CD4-positive, alpha-beta memory T cell (primary cell): ENCODE measurements at regions not wholly inside any gene's neighbourhood (a gene's known extent, or its start where the extent isn't known, plus 50 kb on each side); places are given as distances from the start of the nearest gene placed in this dataset.

ENCODE experiments used
- CTCF ChIA-PET: fragments of 350-600 bp; sonication (Branson Sonifier 250); formaldehyde crosslinking; loops from one replicate; lab custom pipeline; 2021; ENCODE audit warnings: inconsistent platforms; ENCODE audit not compliant: partially characterized antibody; lab: Charles Lee
- POLR2A ChIA-PET: fragments of 350-600 bp; sonication (Branson Sonifier 250); formaldehyde crosslinking; loops from one replicate; lab custom pipeline; 2021; ENCODE audit not compliant: partially characterized antibody; lab: Charles Lee
- DNase-seq, 5 donors: peaks; one replicate each; pipeline versions ENCODE4 v3.0.0 to v3.0.0-alpha.2; 2020 to 2022; ENCODE audit warnings: mixed read lengths in 1 of 5
- H3K27ac ChIP-seq: one replicate; pipeline ENCODE4 v1.7.0; 2013; ENCODE audit warnings: low read depth, low read length
- H3K27me3 ChIP-seq: 2 replicates; pipeline ENCODE4 v1.7.0; 2013; ENCODE audit warnings: mild to moderate bottlenecking, low read length, moderate library complexity; ENCODE audit not compliant: insufficient read depth
- H3K36me3 ChIP-seq: 2 replicates; pipeline ENCODE4 v1.7.0; 2013; ENCODE audit warnings: mild to moderate bottlenecking, low read length, moderate library complexity; ENCODE audit not compliant: insufficient read depth
- H3K4me1 ChIP-seq: 2 replicates; pipeline ENCODE4 v1.7.0; 2013; ENCODE audit warnings: mild to moderate bottlenecking, low read length, moderate library complexity; ENCODE audit not compliant: insufficient read depth
- H3K4me3 ChIP-seq, 2 donors: one replicate each; pipeline ENCODE4 v1.7.0; 2013; ENCODE audit warnings: low read length in 2 of 2, mild to moderate bottlenecking in 1 of 2
- H3K9me3 ChIP-seq, 2 donors: one replicate each; pipeline ENCODE4 v1.7.0; 2013; ENCODE audit warnings: low read length in 2 of 2, control low read depth in 1 of 2; ENCODE audit not compliant: control insufficient read depth in 1 of 2
- H3K27ac Mint-ChIP-seq, 7 donors: one replicate each; pipeline ENCODE4 v1.8.0; 2020 to 2021; ENCODE audit warnings: mixed read lengths in 7 of 7, mild to moderate bottlenecking in 6 of 7, inconsistent platforms in 3 of 7, moderate library complexity in 3 of 7
- H3K27me3 Mint-ChIP-seq, 2 donors: one replicate each; pipeline ENCODE4 v1.8.0; 2020 to 2021; ENCODE audit warnings: mixed read lengths in 2 of 2
- H3K36me3 Mint-ChIP-seq, 2 donors: one replicate each; pipeline ENCODE4 v1.8.0; 2020 to 2021; ENCODE audit warnings: mixed read lengths in 2 of 2, inconsistent platforms in 1 of 2, mild to moderate bottlenecking in 1 of 2
- H3K4me1 Mint-ChIP-seq, 4 donors: one replicate each; pipeline ENCODE4 v1.8.0; 2020 to 2021; ENCODE audit warnings: mixed read lengths in 4 of 4, mild to moderate bottlenecking in 1 of 4
- H3K4me3 Mint-ChIP-seq, 8 donors: one replicate each; pipeline ENCODE4 v1.8.0; 2020 to 2021; ENCODE audit warnings: mixed read lengths in 8 of 8, mild to moderate bottlenecking in 7 of 8, moderate library complexity in 6 of 8, inconsistent platforms in 3 of 8
- H3K9me3 Mint-ChIP-seq, 8 donors: one replicate each; pipeline ENCODE4 v1.8.0; 2020 to 2021; ENCODE audit warnings: mixed read lengths in 8 of 8, mild to moderate bottlenecking in 5 of 8, inconsistent platforms in 3 of 8, moderate library complexity in 1 of 8
- intact Hi-C: fragments of 100-400 bp; cut with micrococcal nuclease; formaldehyde crosslinking; loops from one replicate; pipeline ENCODE4 v1.15.1; 2023

DNA sequence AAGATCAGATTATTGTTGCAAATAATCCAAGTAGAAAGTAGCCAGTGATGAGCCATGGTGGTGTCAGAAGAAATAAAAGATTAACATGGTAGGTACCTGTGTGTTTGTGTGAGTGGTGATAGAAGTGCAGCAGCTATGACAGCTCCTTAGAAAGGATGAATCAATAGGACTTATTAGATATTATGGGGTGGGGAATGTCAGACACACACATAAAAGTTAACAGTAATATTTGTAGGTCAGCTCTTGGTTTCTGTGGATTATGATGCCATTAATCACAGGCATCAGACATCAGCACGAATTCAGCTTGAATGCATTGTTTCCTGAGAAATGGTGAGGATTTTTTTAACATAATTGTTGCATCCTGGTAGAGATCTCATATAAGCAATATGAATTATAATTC, 695.7 kb downstream of the CENPC start:
- no peak overlapping the region for H3K27ac Mint-ChIP-seq
- Histone ChIP-seq H3K4me3 (no peak overlapping the region), H3K36me3 (no peaks in the 10 kb centered on the region), H3K4me1 (no peaks in the 10 kb centered on the region), H3K27me3 (no peaks in the 10 kb centered on the region), H3K27ac (no peak overlapping the region), H3K9me3 (no peaks in the 10 kb centered on the region)
- H3K9me3 Mint-ChIP-seq = peaks cover 0 to 9% (median 0%) of the 10 kb centered on the region in 8 donors
- no peaks in the 10 kb centered on the region for H3K36me3 Mint-ChIP-seq
- intact Hi-C loops = no loop called here
- no peak for DNase-seq
- H3K27me3 Mint-ChIP-seq = no peaks in the 10 kb centered on the region
- no peak overlapping the region for H3K4me3 Mint-ChIP-seq
- ChIA-PET CTCF (no interaction called here), POLR2A (no interaction called here)
- no peaks in the 10 kb centered on the region for H3K4me1 Mint-ChIP-seq

DNA sequence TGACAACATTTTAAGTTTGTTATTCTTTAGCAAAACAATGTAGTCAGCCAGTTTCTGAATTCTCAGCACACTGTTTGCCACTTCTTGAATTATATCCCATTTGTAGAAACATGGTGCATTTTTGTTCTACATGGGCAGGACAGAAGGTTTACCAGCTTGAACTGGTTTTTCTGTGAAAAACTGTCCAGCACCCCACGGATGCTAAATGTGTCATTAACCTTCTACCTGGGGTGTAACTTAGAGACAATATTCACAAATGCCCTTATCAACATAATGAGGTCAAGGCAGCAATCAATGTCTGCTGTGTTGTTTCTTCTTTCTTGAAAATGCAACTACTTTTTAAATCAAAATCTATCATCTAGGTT, 702.6 kb downstream of the CENPC start:
- DNase-seq = no peak
- Mint-ChIP-seq H3K4me3 (no peak overlapping the region), H3K9me3 (peaks cover 0 to 9% (median 4%) of the 10 kb centered on the region in 8 donors), H3K4me1 (no peaks in the 10 kb centered on the region), H3K36me3 (no peaks in the 10 kb centered on the region), H3K27ac (no peak overlapping the region), H3K27me3 (no peaks in the 10 kb centered on the region)
- ChIA-PET CTCF (no interaction called here), POLR2A (no interaction called here)
- no peaks in the 10 kb centered on the region for H3K4me1 ChIP-seq
- no peaks in the 10 kb centered on the region for H3K9me3 ChIP-seq
- no peaks in the 10 kb centered on the region for H3K36me3 ChIP-seq
- H3K27me3 ChIP-seq = no peaks in the 10 kb centered on the region
- intact Hi-C loops = no loop called here
- no peak overlapping the region for H3K4me3 ChIP-seq
- no peak overlapping the region for H3K27ac ChIP-seq

DNA sequence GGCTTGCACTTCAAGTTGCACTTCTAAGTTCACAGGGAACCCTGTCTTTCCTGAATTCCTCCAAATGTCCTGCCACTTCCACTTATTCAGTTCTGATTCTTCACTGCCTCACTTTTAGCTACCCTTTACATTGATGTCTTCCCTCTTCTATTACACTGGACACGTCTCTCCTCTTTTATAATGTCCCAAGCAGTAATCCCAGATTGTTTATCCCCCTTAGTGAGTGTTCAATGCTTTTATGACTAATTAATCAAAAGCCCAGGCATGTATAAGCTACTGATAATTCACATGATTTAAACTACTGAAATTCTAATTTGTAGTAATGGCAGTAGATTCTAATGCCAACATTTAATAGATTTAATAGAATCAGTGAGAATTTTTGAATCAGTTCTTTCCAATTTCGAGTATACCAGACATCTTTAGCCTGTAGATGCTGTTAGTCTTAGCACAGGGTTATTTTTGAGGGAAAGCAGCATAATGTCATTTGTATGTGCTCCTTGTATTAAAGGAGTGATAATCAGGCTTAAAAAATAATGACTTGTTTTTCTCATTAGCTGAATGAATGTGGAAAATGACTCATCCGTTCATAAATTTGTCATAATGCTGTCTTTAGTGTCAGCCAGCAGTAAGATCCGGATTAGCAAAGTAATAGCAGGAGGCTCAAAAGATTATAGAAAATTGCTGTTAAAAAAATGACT, 703.1 kb downstream of the CENPC start:
- H3K27ac Mint-ChIP-seq = no peak overlapping the region
- no peaks in the 10 kb centered on the region for H3K27me3 Mint-ChIP-seq
- no peak for DNase-seq
- POLR2A ChIA-PET = no interaction called here
- H3K4me3 Mint-ChIP-seq = no peak overlapping the region
- no peak overlapping the region for H3K4me3 ChIP-seq
- CTCF ChIA-PET = no interaction called here
- H3K27me3 ChIP-seq = no peaks in the 10 kb centered on the region
- no peaks in the 10 kb centered on the region for H3K4me1 ChIP-seq
- peaks cover 0 to 9% (median 4%) of the 10 kb centered on the region in 8 donors for H3K9me3 Mint-ChIP-seq
- intact Hi-C loops = no loop called here
- H3K9me3 ChIP-seq = no peaks in the 10 kb centered on the region
- no peaks in the 10 kb centered on the region for H3K36me3 Mint-ChIP-seq
- H3K36me3 ChIP-seq = no peaks in the 10 kb centered on the region
- H3K27ac ChIP-seq = no peak overlapping the region
- no peaks in the 10 kb centered on the region for H3K4me1 Mint-ChIP-seq

DNA sequence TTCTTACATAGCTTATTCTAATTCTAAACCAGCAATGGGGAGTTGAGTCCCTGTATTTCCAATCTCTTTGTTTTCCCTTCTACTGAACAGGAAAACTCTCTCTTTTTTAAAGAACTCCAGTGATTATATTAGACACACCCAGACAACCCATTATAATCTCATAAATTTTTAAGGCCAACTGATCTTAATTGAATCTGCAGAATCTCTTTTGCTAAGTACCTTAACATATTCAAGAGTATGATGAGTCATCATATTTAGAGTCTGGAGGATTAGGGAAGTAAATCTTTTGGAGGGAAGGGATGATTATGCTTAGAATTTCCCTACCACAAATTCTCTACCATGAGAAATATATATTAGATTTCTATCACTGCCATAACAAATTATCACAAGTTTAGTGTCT, 705.1 kb downstream of the CENPC start:
- H3K9me3 Mint-ChIP-seq = peaks cover 0 to 6% (median 3%) of the 10 kb centered on the region in 8 donors
- DNase-seq = no peak
- H3K36me3 Mint-ChIP-seq = no peaks in the 10 kb centered on the region
- H3K27me3 Mint-ChIP-seq = no peaks in the 10 kb centered on the region
- Histone ChIP-seq H3K36me3 (no peaks in the 10 kb centered on the region), H3K4me3 (no peak overlapping the region), H3K9me3 (no peaks in the 10 kb centered on the region), H3K4me1 (no peaks in the 10 kb centered on the region), H3K27me3 (no peaks in the 10 kb centered on the region), H3K27ac (no peak overlapping the region)
- POLR2A ChIA-PET = no interaction called here
- intact Hi-C loops = no loop called here
- no peaks in the 10 kb centered on the region for H3K4me1 Mint-ChIP-seq
- H3K4me3 Mint-ChIP-seq = no peak overlapping the region
- H3K27ac Mint-ChIP-seq = no peak overlapping the region
- CTCF ChIA-PET = no interaction called here

DNA sequence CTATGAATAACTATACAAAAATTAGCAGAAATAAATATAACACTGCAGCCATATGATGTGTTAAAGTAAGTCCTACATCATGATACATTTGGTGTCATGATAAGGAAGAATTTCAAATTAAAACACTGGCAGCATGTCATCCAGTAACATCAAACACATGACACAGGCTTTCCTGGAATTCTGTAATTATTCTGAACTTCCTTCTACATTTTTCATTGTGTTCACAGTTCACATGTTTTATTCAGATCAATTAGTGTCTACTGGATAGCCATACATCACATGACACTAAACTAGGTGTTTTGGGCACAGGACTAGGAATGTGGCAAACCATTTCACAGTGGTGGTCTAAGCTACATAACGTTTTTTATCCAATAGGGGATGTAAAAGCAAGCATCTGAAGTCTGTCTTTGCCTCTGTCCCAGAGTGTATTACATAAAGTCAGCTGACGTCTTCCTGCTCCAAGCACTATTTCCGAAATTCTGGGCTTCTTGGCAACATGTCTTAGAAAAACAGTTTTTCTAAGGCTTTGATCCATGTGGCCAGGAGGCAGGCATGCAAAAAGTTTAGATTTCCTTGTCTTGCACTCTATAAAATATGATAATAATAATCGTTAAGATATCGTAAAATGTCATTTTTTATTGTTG, 707.9 kb downstream of the CENPC start:
- no peak overlapping the region for H3K27ac Mint-ChIP-seq
- intact Hi-C loops = no loop called here
- no peaks in the 10 kb centered on the region for H3K9me3 ChIP-seq
- H3K27me3 Mint-ChIP-seq = no peaks in the 10 kb centered on the region
- CTCF ChIA-PET = no interaction called here
- no peak overlapping the region for H3K27ac ChIP-seq
- H3K36me3 ChIP-seq = no peaks in the 10 kb centered on the region
- H3K4me1 Mint-ChIP-seq = no peaks in the 10 kb centered on the region
- no peaks in the 10 kb centered on the region for H3K4me1 ChIP-seq
- no peak for DNase-seq
- H3K27me3 ChIP-seq = no peaks in the 10 kb centered on the region
- H3K36me3 Mint-ChIP-seq = no peaks in the 10 kb centered on the region
- no peak overlapping the region for H3K4me3 ChIP-seq
- H3K9me3 Mint-ChIP-seq = peaks cover 0 to 6% (median 2%) of the 10 kb centered on the region in 8 donors
- H3K4me3 Mint-ChIP-seq = no peak overlapping the region
- POLR2A ChIA-PET = no interaction called here

DNA sequence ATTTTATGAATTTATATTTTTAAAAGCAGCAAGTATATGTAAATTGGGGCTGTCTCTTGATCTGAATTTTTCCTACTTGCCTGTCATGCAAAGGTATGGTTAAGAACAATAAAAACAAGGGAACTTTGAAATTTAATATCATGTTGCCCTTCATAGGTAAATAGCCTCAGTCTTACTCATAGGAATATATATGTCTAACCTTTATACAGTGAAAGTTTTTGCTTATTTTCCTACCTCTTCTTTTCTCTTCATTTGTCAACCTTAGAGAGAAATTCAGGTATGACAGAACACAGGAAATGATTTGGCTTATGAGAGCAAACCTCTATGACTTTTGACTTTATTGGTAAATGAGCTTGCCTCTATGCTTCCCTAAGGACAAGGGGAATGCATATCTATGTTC, 716.0 kb downstream of the CENPC start:
- Histone ChIP-seq H3K27me3 (no peaks in the 10 kb centered on the region), H3K4me1 (no peaks in the 10 kb centered on the region), H3K36me3 (no peaks in the 10 kb centered on the region), H3K9me3 (no peaks in the 10 kb centered on the region), H3K27ac (no peak overlapping the region), H3K4me3 (no peak overlapping the region)
- Mint-ChIP-seq H3K27me3 (no peaks in the 10 kb centered on the region), H3K36me3 (no peaks in the 10 kb centered on the region), H3K9me3 (peaks cover 0 to 18% (median 7%) of the 10 kb centered on the region in 8 donors), H3K4me3 (no peak overlapping the region), H3K27ac (no peak overlapping the region), H3K4me1 (no peaks in the 10 kb centered on the region)
- no peak for DNase-seq
- intact Hi-C loops = no loop called here
- CTCF ChIA-PET = no interaction called here
- POLR2A ChIA-PET = no interaction called here

DNA sequence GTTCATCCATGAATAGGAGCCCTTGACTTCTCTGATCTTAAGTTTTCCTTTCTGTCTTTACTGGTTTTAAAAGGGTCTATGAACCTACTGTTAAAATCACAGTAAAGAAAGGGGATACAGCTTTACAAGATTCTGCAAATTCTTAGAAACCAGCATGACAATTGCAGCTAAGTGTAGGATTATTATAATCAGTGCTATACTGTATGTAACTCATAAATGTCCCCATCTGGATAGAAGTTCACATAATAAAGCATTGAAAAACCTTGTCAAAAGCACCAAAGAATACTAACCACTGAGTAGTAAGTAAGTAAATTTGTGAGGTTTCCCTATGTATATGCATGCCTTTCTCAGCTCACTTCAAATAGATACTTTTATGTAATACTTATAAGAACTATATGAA, 724.6 kb downstream of the CENPC start:
- no peaks in the 10 kb centered on the region for H3K4me1 ChIP-seq
- no peak overlapping the region for H3K4me3 ChIP-seq
- DNase-seq = no peak
- CTCF ChIA-PET = no interaction called here
- no peak overlapping the region for H3K27ac Mint-ChIP-seq
- H3K36me3 ChIP-seq = no peaks in the 10 kb centered on the region
- intact Hi-C loops = no loop called here
- H3K9me3 Mint-ChIP-seq = peaks cover 0 to 7% (median 3%) of the 10 kb centered on the region in 8 donors
- no peaks in the 10 kb centered on the region for H3K36me3 Mint-ChIP-seq
- H3K27me3 Mint-ChIP-seq = no peaks in the 10 kb centered on the region
- no peaks in the 10 kb centered on the region for H3K9me3 ChIP-seq
- no peak overlapping the region for H3K27ac ChIP-seq
- H3K4me3 Mint-ChIP-seq = no peak overlapping the region
- peaks cover 0 to 1% (median 0%) of the 10 kb centered on the region in 4 donors for H3K4me1 Mint-ChIP-seq
- no peaks in the 10 kb centered on the region for H3K27me3 ChIP-seq
- POLR2A ChIA-PET = no interaction called here
